ENCODE measurements at regions not wholly inside any gene's neighbourhood (a gene's known extent, or its start where the extent isn't known, plus 50 kb on each side); places are given as distances from the start of the nearest gene placed in this dataset.

DNA sequence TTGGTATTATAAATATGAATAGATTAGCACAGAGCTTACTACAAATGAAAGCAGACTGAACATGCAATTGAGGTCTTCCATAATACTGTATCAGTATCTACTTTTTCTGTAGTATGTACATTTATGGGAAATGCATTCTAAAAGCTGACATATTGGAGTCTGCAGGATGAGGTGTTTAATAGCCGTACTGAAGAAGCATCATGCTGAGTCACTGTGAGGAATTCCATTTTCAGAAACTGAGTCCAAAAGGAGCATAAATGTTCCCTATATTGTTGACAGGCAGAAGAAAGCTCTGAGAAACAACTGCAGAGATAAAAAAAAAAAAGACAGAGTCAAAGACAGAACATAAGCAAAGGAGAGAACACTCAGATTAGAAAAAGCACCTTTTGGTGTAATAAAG lies 366.7 kb upstream of the SPHKAP start:
- Histone ChIP-seq H3K9me3 (no peaks in the 10 kb centered on the region), H3K27ac (no peak overlapping the region), H3K4me3 (no peak overlapping the region), H3K27me3 (replicated peaks; ENCODE audit: insufficient read depth) (no peaks in the 10 kb centered on the region), H3K36me3 (no peaks in the 10 kb centered on the region), H3K4me1 (replicated peaks) (no peaks in the 10 kb centered on the region)
- TF ChIP-seq POLR2A (IDR thresholded peaks at IDR 0.05) = no peak
- TF ChIP-seq, protein P1, sequence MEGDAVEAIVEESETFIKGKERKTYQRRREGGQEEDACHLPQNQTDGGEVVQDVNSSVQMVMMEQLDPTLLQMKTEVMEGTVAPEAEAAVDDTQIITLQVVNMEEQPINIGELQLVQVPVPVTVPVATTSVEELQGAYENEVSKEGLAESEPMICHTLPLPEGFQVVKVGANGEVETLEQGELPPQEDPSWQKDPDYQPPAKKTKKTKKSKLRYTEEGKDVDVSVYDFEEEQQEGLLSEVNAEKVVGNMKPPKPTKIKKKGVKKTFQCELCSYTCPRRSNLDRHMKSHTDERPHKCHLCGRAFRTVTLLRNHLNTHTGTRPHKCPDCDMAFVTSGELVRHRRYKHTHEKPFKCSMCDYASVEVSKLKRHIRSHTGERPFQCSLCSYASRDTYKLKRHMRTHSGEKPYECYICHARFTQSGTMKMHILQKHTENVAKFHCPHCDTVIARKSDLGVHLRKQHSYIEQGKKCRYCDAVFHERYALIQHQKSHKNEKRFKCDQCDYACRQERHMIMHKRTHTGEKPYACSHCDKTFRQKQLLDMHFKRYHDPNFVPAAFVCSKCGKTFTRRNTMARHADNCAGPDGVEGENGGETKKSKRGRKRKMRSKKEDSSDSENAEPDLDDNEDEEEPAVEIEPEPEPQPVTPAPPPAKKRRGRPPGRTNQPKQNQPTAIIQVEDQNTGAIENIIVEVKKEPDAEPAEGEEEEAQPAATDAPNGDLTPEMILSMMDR (IDR thresholded peaks at IDR 0.05) = no peak
- 88% methylated on average over 1 of the region's 1 CpG for WGBS
- intact Hi-C loops (cut with DNase I) = no loop called here
- DNase-seq (ENCODE audit: low spot score) = no peak

DNA sequence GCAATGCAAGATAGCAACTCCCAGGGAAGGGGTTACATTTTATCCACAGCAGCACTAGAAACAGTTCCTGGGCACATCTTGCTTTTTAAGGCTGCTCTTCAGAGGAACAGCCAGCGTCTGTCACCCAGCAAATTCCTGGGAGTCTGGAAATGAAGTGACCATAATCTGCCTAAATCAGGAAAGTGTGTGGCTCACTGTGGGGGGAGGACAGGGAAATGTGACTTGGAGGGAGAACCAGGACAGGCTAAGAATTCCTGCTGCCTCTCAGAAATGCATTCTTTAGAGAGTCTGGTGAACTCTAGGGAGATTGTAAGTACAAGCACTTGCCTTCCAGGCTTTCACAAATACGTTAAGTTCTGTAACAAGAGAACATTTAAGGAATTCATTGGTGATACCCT lies 364.3 kb upstream of the SPHKAP start:
- no peak overlapping the region for H3K27ac ChIP-seq
- H3K9me3 ChIP-seq = no peaks in the 10 kb centered on the region
- 48% methylated on average over 2 of the region's 2 CpGs for WGBS
- intact Hi-C loops (cut with DNase I) = no loop called here
- H3K4me1 ChIP-seq (replicated peaks) = no peaks in the 10 kb centered on the region
- no peak overlapping the region for H3K4me3 ChIP-seq
- TF ChIP-seq POLR2AphosphoS5 (IDR thresholded peaks at IDR 0.05) = no peak
- TF ChIP-seq POLR2A (IDR thresholded peaks at IDR 0.05) = no peak
- TF ChIP-seq, protein P1 (IDR thresholded peaks at IDR 0.05) = no peak
- DNase-seq (ENCODE audit: low spot score) = no peak
- no peaks in the 10 kb centered on the region for H3K36me3 ChIP-seq
- H3K27me3 ChIP-seq (replicated peaks; ENCODE audit: insufficient read depth) = no peaks in the 10 kb centered on the region

DNA sequence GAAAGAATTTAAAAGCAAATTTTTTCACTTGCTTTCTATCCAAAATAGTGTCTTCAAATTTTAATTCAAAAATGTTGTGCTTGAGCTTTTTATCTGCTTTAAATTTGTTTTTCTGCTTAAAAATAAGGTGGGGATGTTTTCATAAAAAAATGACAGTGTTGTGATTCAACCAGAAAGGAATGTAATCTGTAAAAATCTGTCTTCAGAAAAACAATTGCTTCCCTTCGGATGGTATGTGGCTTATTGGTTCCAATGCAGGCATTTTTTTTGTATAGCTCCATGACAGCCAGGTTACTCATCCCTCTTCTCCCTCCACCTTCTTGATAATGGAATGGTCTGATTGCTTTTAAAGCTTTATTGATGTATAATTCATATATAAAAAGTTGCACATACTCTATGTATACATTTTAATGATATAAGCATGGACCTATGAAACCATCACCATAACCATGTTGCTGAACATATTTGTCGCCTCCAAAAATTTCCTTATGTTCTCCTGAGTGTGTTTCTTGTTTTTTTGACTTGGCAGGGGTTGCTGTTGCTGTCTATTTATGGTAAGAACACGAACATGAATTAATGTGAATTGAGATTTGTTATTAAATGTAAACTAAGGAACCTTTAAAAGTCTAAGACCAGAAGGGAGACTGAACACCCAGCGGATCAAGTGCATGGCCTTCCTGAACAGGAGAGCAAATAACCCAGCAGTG lies 363.7 kb upstream of the SPHKAP start:
- TF ChIP-seq POLR2AphosphoS5 (IDR thresholded peaks at IDR 0.05) (no peak), POLR2A (IDR thresholded peaks at IDR 0.05) (no peak)
- TF ChIP-seq, protein P1 (IDR thresholded peaks at IDR 0.05) = no peak
- intact Hi-C loops (cut with DNase I) = no loop called here
- no peaks in the 10 kb centered on the region for H3K4me1 ChIP-seq (replicated peaks)
- no peaks in the 10 kb centered on the region for H3K9me3 ChIP-seq
- H3K27me3 ChIP-seq (replicated peaks; ENCODE audit: insufficient read depth) = no peaks in the 10 kb centered on the region
- H3K27ac ChIP-seq = no peak overlapping the region
- no peak overlapping the region for H3K4me3 ChIP-seq
- no peak for DNase-seq (ENCODE audit: low spot score)
- WGBS = 63% methylated on average over 4 of the region's 4 CpGs
- H3K36me3 ChIP-seq = no peaks in the 10 kb centered on the region

DNA sequence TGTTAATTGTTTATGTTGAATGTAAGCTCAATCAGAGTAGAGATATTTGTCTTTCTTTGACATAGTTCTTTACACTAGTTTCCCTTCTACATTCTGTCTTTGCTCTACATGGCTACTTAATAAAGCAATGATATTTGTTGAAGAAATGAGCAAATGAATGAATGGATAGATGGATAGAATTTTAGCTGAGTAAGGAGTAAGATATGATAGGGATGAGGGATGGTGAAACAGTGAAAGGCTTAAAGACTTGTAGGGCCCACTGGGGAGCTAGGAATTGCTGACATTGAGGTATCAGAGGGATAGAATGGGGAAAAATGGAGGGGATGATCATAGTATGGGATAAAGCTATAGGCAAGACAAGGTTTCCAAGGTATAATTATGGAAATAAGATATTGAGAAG lies 361.6 kb upstream of the SPHKAP start:
- intact Hi-C loops (cut with DNase I) = no loop called here
- Histone ChIP-seq H3K36me3 (no peaks in the 10 kb centered on the region), H3K4me1 (replicated peaks) (no peaks in the 10 kb centered on the region), H3K9me3 (no peaks in the 10 kb centered on the region), H3K27ac (no peak overlapping the region), H3K4me3 (no peak overlapping the region), H3K27me3 (replicated peaks; ENCODE audit: insufficient read depth) (no peaks in the 10 kb centered on the region)
- no peak for DNase-seq (ENCODE audit: low spot score)
- TF ChIP-seq POLR2AphosphoS5 (IDR thresholded peaks at IDR 0.05) (no peak), POLR2A (IDR thresholded peaks at IDR 0.05) (no peak)
- TF ChIP-seq, protein P1 (IDR thresholded peaks at IDR 0.05) = no peak

DNA sequence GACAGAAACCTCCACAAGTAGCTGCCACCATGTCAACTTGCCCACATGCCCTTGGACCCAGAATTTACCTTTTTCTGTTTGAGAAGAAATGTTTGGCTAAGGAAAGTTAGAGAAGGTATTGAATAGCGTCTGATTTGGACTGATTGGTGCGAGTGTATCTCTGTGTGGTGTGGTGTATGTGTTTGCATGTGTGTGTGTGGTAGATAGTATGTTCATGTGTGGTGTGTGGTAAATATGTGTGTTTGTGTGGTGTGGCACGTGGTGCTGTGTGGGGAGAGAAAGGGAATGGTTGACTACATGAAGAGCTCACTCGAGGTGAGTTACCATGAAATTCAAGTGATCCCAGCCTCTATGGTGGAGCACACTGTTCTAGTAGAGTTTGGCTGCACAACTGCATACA lies 360.8 kb upstream of the SPHKAP start:
- Histone ChIP-seq H3K4me3 (no peak overlapping the region), H3K9me3 (no peaks in the 10 kb centered on the region), H3K27me3 (replicated peaks; ENCODE audit: insufficient read depth) (no peaks in the 10 kb centered on the region), H3K4me1 (replicated peaks) (no peaks in the 10 kb centered on the region), H3K27ac (no peak overlapping the region), H3K36me3 (no peaks in the 10 kb centered on the region)
- WGBS = 91% methylated on average over 4 of the region's 4 CpGs
- intact Hi-C loops (cut with DNase I) = no loop called here
- TF ChIP-seq, protein P1 (IDR thresholded peaks at IDR 0.05) = no peak
- TF ChIP-seq POLR2AphosphoS5 (IDR thresholded peaks at IDR 0.05) (no peak), POLR2A (IDR thresholded peaks at IDR 0.05) (no peak)
- no peak for DNase-seq (ENCODE audit: low spot score)
